Peyer's patch (tissue), 4 donors: ENCODE measurements at regions not wholly inside any gene's neighbourhood (a gene's known extent, or its start where the extent isn't known, plus 50 kb on each side); places are given as distances from the start of the nearest gene placed in this dataset.

Experiments
- CTCF ChIP-seq, 6 experiments: fragments of 450-650 bp in 4 of 6; fragments of 200-600 bp in 2 of 6; sonication (generic) in 1 of 6; IDR thresholded peaks; one replicate each; pipeline ENCODE4 v1.5.1; 2017 to 2019; ENCODE audit warnings: antibody characterized with exemption in 6 of 6, mild to moderate bottlenecking in 3 of 6, moderate library complexity in 1 of 6
- POLR2A ChIP-seq, 2 donors: fragments of 450-650 bp; IDR thresholded peaks; one replicate each; pipeline ENCODE4 v1.5.1; 2017; ENCODE audit warnings: antibody characterized with exemption in 2 of 2, mild to moderate bottlenecking in 2 of 2, moderate library complexity in 2 of 2

- no peak for TF ChIP-seq CTCF (IDR thresholded peaks at IDR 0.05)
- no peak for TF ChIP-seq POLR2A (IDR thresholded peaks at IDR 0.05)
Observed at GRCh38 chr7:12963435-12963834, 276.0 kb downstream of the ARL4A start.
